ENCODE measurements at regions not wholly inside any gene's neighbourhood (a gene's known extent, or its start where the extent isn't known, plus 50 kb on each side); places are given as distances from the start of the nearest gene placed in this dataset.

DNA sequence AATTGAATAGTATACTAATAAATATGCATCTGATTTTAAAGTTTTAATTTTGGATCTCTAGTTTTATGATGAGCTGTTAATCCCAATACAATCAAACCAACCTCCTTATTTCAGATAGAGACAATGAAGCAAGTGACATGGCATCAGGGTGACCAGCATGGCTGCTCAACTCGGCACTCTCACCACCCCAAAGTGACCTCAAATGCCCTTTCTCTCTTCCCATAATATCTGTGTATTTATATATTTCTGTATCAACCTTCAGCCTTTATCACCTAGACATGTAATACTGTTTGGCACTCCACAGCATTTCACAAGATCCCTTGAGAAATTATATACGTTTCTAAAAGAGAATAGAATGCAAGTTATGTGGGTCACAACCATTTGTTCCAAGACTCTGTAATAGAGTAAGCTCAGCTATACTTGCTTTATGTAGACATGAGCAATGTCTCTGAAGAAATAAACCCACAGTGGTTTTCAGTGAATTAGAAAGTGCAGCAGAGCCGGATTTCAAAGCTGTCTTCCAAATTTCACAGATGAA, 1623.2 kb upstream of the PABPC4L start:
- WGBS (ENCODE audit: insufficient coverage), result no CpG with 5 or more reads among the region's 3 CpGs
- Histone ChIP-seq H3K4me1 (ENCODE audit: control insufficient read depth, insufficient read depth, low read length) (no peaks in the 10 kb centered on the region), H3K9me3 (replicated peaks; ENCODE audit: control insufficient read depth, low read depth, low read length) (no peaks in the 10 kb centered on the region), H3K27ac (ENCODE audit: low read length) (no peak overlapping the region), H3K27me3 (ENCODE audit: control insufficient read depth, insufficient read depth, low read length) (no peaks in the 10 kb centered on the region), H3K4me3 (ENCODE audit: low read length) (no peak overlapping the region), H3K36me3 (ENCODE audit: control insufficient read depth, insufficient read depth, low read length) (no peaks in the 10 kb centered on the region)
- DNase-seq, result peak; percentile 20

DNA sequence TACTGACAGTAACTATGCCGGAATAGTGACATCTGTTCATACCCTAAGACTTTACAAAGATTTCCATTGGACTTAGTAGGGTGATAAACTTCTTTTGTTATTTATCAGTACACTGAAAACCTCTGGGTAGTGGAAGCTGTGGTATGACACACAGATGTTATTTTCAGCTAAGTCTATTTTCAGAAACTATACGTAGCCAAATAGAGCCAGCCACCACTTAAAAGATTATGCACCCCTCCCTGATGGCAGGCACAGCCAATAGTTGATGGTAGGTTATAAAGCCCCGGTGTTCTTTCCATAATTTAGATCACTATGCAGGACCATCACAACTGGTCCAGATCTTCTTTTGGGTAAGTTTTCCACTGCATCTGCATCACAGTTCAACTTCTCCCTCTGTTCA, 1603.2 kb upstream of the PABPC4L start:
- H3K27me3 ChIP-seq (ENCODE audit: control insufficient read depth, insufficient read depth, low read length), result no peaks in the 10 kb centered on the region
- no peaks in the 10 kb centered on the region for H3K36me3 ChIP-seq (ENCODE audit: control insufficient read depth, insufficient read depth, low read length)
- H3K4me1 ChIP-seq (ENCODE audit: control insufficient read depth, insufficient read depth, low read length), result no peaks in the 10 kb centered on the region
- H3K9me3 ChIP-seq (replicated peaks; ENCODE audit: control insufficient read depth, low read depth, low read length), result no peaks in the 10 kb centered on the region
- H3K27ac ChIP-seq (ENCODE audit: low read length), result no peak overlapping the region
- DNase-seq, result no peak
- H3K4me3 ChIP-seq (ENCODE audit: low read length), result no peak overlapping the region
- WGBS (ENCODE audit: insufficient coverage), result no CpG with 5 or more reads among the region's 3 CpGs

DNA sequence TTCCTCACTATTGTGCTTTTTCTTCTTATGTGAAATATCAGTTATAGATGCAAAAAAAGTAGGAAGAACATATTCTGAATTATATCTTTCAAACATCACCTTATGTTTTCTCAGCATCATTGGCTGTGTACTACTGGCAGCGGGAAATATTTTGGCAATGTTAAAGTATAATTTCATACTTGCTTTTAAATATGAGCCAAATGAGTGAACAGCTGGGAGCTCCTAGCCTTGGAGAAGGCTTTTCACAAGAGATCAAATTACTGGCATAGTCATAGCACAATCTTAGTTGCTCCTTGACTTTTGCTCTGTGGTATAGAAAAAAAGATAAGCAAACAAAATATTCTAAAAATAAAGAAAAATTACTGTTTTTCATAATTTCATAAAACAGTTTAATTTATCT, 1575.8 kb upstream of the PABPC4L start:
- DNase-seq, result peak; percentile 75
- H3K27me3 ChIP-seq (ENCODE audit: control insufficient read depth, insufficient read depth, low read length), result no peaks in the 10 kb centered on the region
- H3K9me3 ChIP-seq (replicated peaks; ENCODE audit: control insufficient read depth, low read depth, low read length), result peaks cover 6% of the 10 kb centered on the region
- H3K36me3 ChIP-seq (ENCODE audit: control insufficient read depth, insufficient read depth, low read length), result no peaks in the 10 kb centered on the region
- WGBS (ENCODE audit: insufficient coverage), result no CpG with 5 or more reads among the region's 1 CpG
- peaks cover 2% of the 10 kb centered on the region for H3K4me1 ChIP-seq (ENCODE audit: control insufficient read depth, insufficient read depth, low read length)
- no peak overlapping the region for H3K27ac ChIP-seq (ENCODE audit: low read length)
- H3K4me3 ChIP-seq (ENCODE audit: low read length), result no peak overlapping the region

DNA sequence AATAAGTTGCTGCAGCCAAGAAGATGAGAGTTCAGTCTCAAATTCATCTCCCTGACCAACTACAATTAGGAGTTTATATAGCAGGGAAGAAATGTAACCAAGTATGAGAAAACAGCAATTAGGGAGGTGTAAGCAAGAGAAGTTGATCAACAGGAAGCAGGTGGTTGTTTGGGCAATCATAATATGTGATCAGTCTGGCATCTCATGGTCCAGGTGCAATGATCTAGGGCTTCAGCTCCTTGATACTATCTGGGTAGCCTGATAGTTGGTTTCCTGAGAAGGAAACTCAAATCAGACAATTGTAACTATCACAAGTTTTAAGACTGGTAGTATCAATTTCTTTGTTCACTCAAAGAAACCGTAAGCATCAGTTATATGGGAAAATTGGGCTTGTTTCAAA, 1574.3 kb upstream of the PABPC4L start:
- DNase-seq, result no peak
- H3K9me3 ChIP-seq (replicated peaks; ENCODE audit: control insufficient read depth, low read depth, low read length), result peaks cover 6% of the 10 kb centered on the region
- WGBS (ENCODE audit: insufficient coverage), result no CpG with 5 or more reads among the region's 1 CpG

DNA sequence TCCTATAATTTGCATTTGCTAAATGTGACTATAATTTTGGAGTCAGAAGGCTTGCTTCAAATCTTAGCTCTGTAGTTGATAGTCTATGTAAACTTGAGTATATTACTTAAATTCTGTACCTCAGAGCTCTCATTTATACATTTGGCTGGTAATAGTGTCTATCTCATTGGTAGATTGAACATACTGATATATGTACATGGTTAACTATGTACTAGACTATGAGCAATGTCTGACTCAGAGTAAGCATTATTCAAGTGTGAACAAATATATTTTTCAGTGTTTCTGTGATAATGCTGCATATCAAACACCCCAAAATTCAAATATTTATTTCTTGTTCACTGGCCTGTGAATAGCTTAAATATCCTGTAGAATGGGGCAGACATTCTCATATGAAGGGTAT, 1568.9 kb upstream of the PABPC4L start:
- peaks cover 2% of the 10 kb centered on the region for H3K9me3 ChIP-seq (replicated peaks; ENCODE audit: control insufficient read depth, low read depth, low read length)
- no peaks in the 10 kb centered on the region for H3K4me1 ChIP-seq (ENCODE audit: control insufficient read depth, insufficient read depth, low read length)
- no peaks in the 10 kb centered on the region for H3K27me3 ChIP-seq (ENCODE audit: control insufficient read depth, insufficient read depth, low read length)
- no peak for DNase-seq
- no peaks in the 10 kb centered on the region for H3K36me3 ChIP-seq (ENCODE audit: control insufficient read depth, insufficient read depth, low read length)
- H3K27ac ChIP-seq (ENCODE audit: low read length), result no peak overlapping the region
- H3K4me3 ChIP-seq (ENCODE audit: low read length), result no peak overlapping the region

More for the DNA sequence above, 1574.3 kb upstream of the PABPC4L start:
- H3K4me3 ChIP-seq (ENCODE audit: low read length), result no peak overlapping the region
- no peaks in the 10 kb centered on the region for H3K36me3 ChIP-seq (ENCODE audit: control insufficient read depth, insufficient read depth, low read length)
- no peak overlapping the region for H3K27ac ChIP-seq (ENCODE audit: low read length)
- no peaks in the 10 kb centered on the region for H3K27me3 ChIP-seq (ENCODE audit: control insufficient read depth, insufficient read depth, low read length)
- peaks cover 2% of the 10 kb centered on the region for H3K4me1 ChIP-seq (ENCODE audit: control insufficient read depth, insufficient read depth, low read length)

DNA sequence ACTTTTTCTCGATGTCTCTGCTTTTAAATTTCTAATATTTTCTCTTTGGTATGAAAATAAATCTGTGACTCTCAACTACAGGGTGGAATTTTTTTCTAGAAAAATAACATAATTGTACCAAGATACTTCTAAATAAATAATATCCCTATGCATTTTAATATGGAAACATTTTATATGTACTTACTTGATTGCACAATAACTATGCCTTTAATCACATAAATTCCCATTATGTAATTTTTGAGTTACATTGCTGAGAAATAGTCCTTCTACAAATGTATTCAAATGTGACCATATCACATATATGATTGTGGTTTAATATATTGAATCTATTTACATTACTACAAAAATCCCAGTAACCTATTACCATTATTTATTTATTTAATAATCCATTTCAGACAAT, 1543.3 kb upstream of the PABPC4L start:
- Histone ChIP-seq H3K27ac (ENCODE audit: low read length) (no peak overlapping the region), H3K4me3 (ENCODE audit: low read length) (no peak overlapping the region), H3K9me3 (replicated peaks; ENCODE audit: control insufficient read depth, low read depth, low read length) (no peaks in the 10 kb centered on the region), H3K36me3 (ENCODE audit: control insufficient read depth, insufficient read depth, low read length) (no peaks in the 10 kb centered on the region), H3K4me1 (ENCODE audit: control insufficient read depth, insufficient read depth, low read length) (no peaks in the 10 kb centered on the region), H3K27me3 (ENCODE audit: control insufficient read depth, insufficient read depth, low read length) (no peaks in the 10 kb centered on the region)
- no peak for DNase-seq
- no CpG with 5 or more reads among the region's 1 CpG for WGBS (ENCODE audit: insufficient coverage)

DNA sequence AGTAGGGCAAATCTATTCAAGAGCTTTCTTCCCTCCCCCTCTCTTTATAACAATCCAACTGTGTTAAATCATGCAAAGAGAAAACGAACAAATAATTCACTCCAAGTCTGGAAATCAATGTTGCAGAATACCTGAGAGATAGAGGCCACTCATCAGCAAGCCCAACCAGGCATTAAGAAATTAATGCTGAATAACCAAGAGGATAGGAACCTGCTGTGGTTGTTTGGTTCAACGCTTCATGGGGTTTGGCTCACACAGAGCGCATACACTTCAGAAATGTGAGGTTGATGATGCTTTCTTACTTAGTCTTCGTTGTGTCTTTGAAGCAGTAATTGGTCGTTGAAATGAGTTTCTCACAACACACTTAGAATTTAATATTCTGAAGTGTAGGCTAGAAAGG, 1540.0 kb upstream of the PABPC4L start:
- Histone ChIP-seq H3K27me3 (ENCODE audit: control insufficient read depth, insufficient read depth, low read length) (no peaks in the 10 kb centered on the region), H3K9me3 (replicated peaks; ENCODE audit: control insufficient read depth, low read depth, low read length) (no peaks in the 10 kb centered on the region), H3K4me1 (ENCODE audit: control insufficient read depth, insufficient read depth, low read length) (no peaks in the 10 kb centered on the region), H3K36me3 (ENCODE audit: control insufficient read depth, insufficient read depth, low read length) (no peaks in the 10 kb centered on the region), H3K4me3 (ENCODE audit: low read length) (no peak overlapping the region), H3K27ac (ENCODE audit: low read length) (no peak overlapping the region)
- no CpG with 5 or more reads among the region's 5 CpGs for WGBS (ENCODE audit: insufficient coverage)
- no peak for DNase-seq

DNA sequence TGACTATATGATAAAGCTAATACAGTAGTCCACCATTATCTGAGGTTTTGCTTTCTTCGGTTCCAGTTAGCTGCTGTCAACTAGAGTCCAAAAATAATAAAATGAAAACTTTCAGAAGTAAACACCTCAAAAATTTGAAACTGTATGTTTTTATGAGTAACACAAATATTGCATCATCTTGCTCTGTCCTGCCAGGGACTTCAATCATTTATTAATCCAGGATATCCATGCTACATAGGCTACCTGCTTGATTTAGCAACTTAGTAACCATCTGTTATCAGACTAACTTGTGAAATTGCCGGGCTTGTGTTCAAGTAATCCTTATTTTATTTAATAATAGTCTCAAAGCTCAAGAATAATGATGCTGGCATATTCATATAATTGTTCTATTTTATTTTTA, 1537.8 kb upstream of the PABPC4L start:
- H3K27ac ChIP-seq (ENCODE audit: low read length), result no peak overlapping the region
- DNase-seq, result no peak
- no peaks in the 10 kb centered on the region for H3K36me3 ChIP-seq (ENCODE audit: control insufficient read depth, insufficient read depth, low read length)
- H3K4me3 ChIP-seq (ENCODE audit: low read length), result no peak overlapping the region
- WGBS (ENCODE audit: insufficient coverage), result no CpG with 5 or more reads among the region's 2 CpGs
- H3K27me3 ChIP-seq (ENCODE audit: control insufficient read depth, insufficient read depth, low read length), result no peaks in the 10 kb centered on the region
- H3K4me1 ChIP-seq (ENCODE audit: control insufficient read depth, insufficient read depth, low read length), result no peaks in the 10 kb centered on the region
- H3K9me3 ChIP-seq (replicated peaks; ENCODE audit: control insufficient read depth, low read depth, low read length), result no peaks in the 10 kb centered on the region

DNA sequence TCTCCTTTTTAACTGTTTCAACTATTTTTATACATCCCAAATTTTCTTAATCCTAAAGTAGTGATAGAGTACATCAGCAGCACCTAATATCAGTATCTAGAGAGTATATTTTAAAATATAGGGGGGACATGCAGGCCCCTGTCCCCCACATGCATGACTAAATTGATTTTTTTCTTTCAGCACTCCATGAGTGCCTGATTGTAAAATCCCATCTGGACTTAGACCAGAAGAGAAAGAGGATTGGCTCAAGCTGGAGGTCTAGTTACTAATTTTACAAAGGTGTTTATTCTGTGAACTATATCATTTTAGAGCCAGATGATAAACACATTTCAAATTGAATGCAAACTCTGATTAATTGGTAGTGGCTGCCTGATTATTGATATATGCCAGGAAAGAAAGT, 1533.9 kb upstream of the PABPC4L start:
- Histone ChIP-seq H3K9me3 (replicated peaks; ENCODE audit: control insufficient read depth, low read depth, low read length) (no peaks in the 10 kb centered on the region), H3K27ac (ENCODE audit: low read length) (no peak overlapping the region), H3K27me3 (ENCODE audit: control insufficient read depth, insufficient read depth, low read length) (no peaks in the 10 kb centered on the region), H3K36me3 (ENCODE audit: control insufficient read depth, insufficient read depth, low read length) (no peaks in the 10 kb centered on the region), H3K4me1 (ENCODE audit: control insufficient read depth, insufficient read depth, low read length) (no peaks in the 10 kb centered on the region), H3K4me3 (ENCODE audit: low read length) (no peak overlapping the region)
- no peak for DNase-seq

DNA sequence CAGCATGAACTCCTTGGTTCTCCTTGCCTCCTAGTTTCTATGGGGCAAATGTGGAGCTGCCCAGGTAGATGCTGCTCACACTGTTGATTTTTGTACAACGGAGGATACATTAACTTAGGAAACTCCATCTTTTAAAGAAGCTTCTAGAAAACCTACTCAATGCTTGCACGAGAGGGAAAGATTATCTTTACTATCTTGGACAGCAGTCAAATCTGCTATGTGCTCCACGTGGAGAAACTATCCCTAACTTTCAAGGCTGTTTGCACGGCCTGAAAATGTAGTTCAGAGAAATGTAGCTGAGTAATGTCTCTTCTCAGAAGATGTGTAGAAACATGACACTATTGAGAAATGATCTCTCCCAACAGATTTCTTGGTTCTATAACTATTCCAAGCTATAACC, 1530.9 kb upstream of the PABPC4L start:
- DNase-seq, result no peak
- no CpG with 5 or more reads among the region's 4 CpGs for WGBS (ENCODE audit: insufficient coverage)
- H3K4me3 ChIP-seq (ENCODE audit: low read length), result no peak overlapping the region
- H3K9me3 ChIP-seq (replicated peaks; ENCODE audit: control insufficient read depth, low read depth, low read length), result no peaks in the 10 kb centered on the region
- H3K27ac ChIP-seq (ENCODE audit: low read length), result no peak overlapping the region
- no peaks in the 10 kb centered on the region for H3K36me3 ChIP-seq (ENCODE audit: control insufficient read depth, insufficient read depth, low read length)
- no peaks in the 10 kb centered on the region for H3K27me3 ChIP-seq (ENCODE audit: control insufficient read depth, insufficient read depth, low read length)
- no peaks in the 10 kb centered on the region for H3K4me1 ChIP-seq (ENCODE audit: control insufficient read depth, insufficient read depth, low read length)

DNA sequence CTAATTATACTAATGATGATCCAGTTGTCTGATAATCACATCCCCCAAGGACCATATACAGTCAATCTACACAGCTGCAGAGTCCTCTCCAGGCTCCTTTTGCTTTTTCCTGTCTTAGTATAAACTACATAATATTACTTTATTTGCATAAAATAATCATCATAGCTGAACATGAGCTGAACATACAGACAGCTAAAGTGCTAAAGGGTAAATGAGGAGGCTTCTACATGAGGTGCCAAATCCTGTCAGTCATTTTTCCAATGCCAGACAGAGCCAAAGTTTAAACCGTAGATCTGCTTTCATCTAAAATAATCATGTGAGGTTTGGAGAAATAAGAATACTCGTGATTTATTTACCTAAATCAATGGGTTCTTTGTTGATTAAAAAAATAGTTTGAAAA, 1530.1 kb upstream of the PABPC4L start:
- no peaks in the 10 kb centered on the region for H3K27me3 ChIP-seq (ENCODE audit: control insufficient read depth, insufficient read depth, low read length)
- H3K36me3 ChIP-seq (ENCODE audit: control insufficient read depth, insufficient read depth, low read length), result no peaks in the 10 kb centered on the region
- no CpG with 5 or more reads among the region's 2 CpGs for WGBS (ENCODE audit: insufficient coverage)
- no peak overlapping the region for H3K27ac ChIP-seq (ENCODE audit: low read length)
- no peaks in the 10 kb centered on the region for H3K9me3 ChIP-seq (replicated peaks; ENCODE audit: control insufficient read depth, low read depth, low read length)
- no peak overlapping the region for H3K4me3 ChIP-seq (ENCODE audit: low read length)
- H3K4me1 ChIP-seq (ENCODE audit: control insufficient read depth, insufficient read depth, low read length), result no peaks in the 10 kb centered on the region
- no peak for DNase-seq

Data from muscle of leg (tissue), 3 donors.